Lower leg skin (tissue), 3 donors: ENCODE measurements at regions not wholly inside any gene's neighbourhood (a gene's known extent, or its start where the extent isn't known, plus 50 kb on each side); places are given as distances from the start of the nearest gene placed in this dataset.

Experiments
- POLR2A ChIP-seq, 2 donors: fragments of 450-650 bp; IDR thresholded peaks; one replicate each; pipeline ENCODE4 v1.6.1; 2016 to 2017; ENCODE audit warnings: antibody characterized with exemption in 2 of 2, mild to moderate bottlenecking in 1 of 2, moderate library complexity in 1 of 2
- TF ChIP-seq, protein P1 (sequence below), 3 donors: fragments of 450-650 bp; IDR thresholded peaks; one replicate each; pipeline ENCODE4 v1.5.1; 2016; ENCODE audit warnings: antibody characterized with exemption in 3 of 3, mild to moderate bottlenecking in 3 of 3, moderate library complexity in 2 of 3

DNA sequence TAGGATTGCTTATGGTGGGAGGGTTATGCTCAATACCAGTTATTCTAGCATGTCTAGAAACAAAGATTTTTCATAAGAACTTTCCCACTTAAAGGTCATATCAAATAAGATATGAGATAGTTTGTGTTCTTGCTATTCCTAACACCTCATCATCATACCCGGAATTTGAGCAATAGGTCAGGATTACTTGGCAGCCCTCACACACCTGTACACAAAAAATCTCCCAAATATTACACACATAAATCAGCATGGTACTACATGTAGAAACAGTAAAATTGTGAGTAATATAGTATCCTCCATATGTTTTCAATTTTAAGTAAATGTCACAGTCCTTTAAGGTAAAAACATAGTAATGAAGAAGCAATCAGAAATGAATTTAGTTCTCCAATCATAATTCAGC, 113.7 kb downstream of the SLC25A46 start:
- TF ChIP-seq, protein P1, sequence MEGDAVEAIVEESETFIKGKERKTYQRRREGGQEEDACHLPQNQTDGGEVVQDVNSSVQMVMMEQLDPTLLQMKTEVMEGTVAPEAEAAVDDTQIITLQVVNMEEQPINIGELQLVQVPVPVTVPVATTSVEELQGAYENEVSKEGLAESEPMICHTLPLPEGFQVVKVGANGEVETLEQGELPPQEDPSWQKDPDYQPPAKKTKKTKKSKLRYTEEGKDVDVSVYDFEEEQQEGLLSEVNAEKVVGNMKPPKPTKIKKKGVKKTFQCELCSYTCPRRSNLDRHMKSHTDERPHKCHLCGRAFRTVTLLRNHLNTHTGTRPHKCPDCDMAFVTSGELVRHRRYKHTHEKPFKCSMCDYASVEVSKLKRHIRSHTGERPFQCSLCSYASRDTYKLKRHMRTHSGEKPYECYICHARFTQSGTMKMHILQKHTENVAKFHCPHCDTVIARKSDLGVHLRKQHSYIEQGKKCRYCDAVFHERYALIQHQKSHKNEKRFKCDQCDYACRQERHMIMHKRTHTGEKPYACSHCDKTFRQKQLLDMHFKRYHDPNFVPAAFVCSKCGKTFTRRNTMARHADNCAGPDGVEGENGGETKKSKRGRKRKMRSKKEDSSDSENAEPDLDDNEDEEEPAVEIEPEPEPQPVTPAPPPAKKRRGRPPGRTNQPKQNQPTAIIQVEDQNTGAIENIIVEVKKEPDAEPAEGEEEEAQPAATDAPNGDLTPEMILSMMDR (IDR thresholded peaks at IDR 0.05) = no peak
- TF ChIP-seq POLR2A (IDR thresholded peaks at IDR 0.05) = no peak
